ENCODE measurements at regions not wholly inside any gene's neighbourhood (a gene's known extent, or its start where the extent isn't known, plus 50 kb on each side); places are given as distances from the start of the nearest gene placed in this dataset.

DNA sequence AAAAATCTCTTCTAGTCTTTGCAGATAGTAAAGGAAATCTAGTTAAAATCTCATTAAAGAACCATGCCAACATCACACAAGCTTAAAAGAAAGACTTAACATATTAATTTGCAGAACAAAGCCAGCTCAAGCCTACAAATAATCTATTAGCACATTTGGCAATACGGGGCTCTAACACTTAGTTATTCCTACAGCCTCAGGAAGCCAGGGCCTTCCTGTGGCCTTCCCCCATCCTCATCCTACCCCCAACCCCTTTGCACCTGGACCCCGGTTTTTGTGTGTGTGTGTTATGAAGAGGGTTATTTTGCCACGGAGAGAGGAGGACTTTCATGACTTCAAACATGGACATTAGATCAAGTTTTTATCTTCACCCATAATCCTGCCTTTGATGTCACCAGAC, 64.6 kb downstream of the FOXB2 start:
- TF ChIP-seq CTCF (IDR thresholded peaks at IDR 0.05; ENCODE audit: insufficient read depth, low read length, missing control alignments): no peak
- CTCF ChIA-PET: no interaction called here
- POLR2A ChIA-PET: no interaction called here
- DNase-seq (ENCODE audit: low read depth, low spot score): no peak
- H3K4me3 ChIP-seq (ENCODE audit: low read depth, low read length): no peak overlapping the region

DNA sequence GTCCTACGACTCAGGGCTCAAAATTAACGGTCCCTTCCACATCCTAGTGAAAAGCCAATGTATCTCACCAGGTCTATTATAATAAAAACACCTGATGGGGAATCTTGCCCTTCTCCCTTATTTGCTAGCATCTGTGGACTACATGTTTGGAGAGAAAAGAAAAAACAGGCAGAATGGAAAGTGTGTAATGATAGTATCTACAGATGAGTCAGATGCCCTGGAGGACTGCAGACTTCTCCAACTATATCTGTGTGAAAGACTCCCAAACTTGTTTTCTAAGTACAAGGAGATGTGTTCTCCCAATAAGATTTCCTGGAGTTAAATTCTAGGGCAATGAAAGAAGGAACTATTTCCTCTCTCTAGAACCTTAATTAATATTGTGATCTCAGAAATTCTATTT, 66.0 kb downstream of the FOXB2 start:
- CTCF ChIA-PET: no interaction called here
- DNase-seq (ENCODE audit: low read depth, low spot score): no peak
- TF ChIP-seq CTCF (IDR thresholded peaks at IDR 0.05; ENCODE audit: insufficient read depth, low read length, missing control alignments): no peak
- no peak overlapping the region for H3K4me3 ChIP-seq (ENCODE audit: low read depth, low read length)
- POLR2A ChIA-PET: no interaction called here

- no peak for TF ChIP-seq CTCF (IDR thresholded peaks at IDR 0.05; ENCODE audit: insufficient read depth, low read length, missing control alignments)
- ChIA-PET CTCF (no interaction called here), POLR2A (no interaction called here)
- H3K4me3 ChIP-seq (ENCODE audit: low read depth, low read length): no peak overlapping the region
- no peak for DNase-seq (ENCODE audit: low read depth, low spot score)
These were observed 68.1 kb downstream of the FOXB2 start for GRCh38 chr9:77087506-77087905.

- ChIA-PET CTCF (no interaction called here), POLR2A (no interaction called here)
- H3K4me3 ChIP-seq (ENCODE audit: low read depth, low read length): no peak overlapping the region
- TF ChIP-seq CTCF (IDR thresholded peaks at IDR 0.05; ENCODE audit: insufficient read depth, low read length, missing control alignments): no peak
- peak; percentile 4 for DNase-seq (ENCODE audit: low read depth, low spot score)
These were observed 73.1 kb downstream of the FOXB2 start for GRCh38 chr9:77092536-77092935.

DNA sequence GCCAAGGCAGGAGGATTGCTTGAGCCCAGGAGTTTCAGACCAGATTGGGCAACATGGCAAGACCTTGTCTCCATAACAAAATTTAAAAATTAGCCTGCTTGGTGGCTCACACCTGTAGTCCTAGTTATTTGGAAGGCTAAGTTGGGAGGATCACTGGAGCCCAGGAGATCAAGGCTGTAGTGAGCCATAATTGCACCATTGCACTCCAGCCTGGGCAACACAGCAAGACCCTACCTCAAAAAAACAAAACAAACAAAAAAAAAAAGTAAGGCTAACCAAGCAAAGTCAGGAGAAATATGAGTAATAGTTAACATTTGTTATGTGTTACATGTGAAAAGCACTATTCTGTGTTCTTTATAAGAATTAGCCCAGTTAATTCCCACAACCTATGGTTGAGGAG, 74.7 kb downstream of the FOXB2 start:
- no peak for TF ChIP-seq CTCF (IDR thresholded peaks at IDR 0.05; ENCODE audit: insufficient read depth, low read length, missing control alignments)
- H3K4me3 ChIP-seq (ENCODE audit: low read depth, low read length): no peak overlapping the region
- ChIA-PET POLR2A (no interaction called here), CTCF (interaction anchor here (0.7 kb wide), 1 partner anchor 107 kb away, joined by 3 read pairs; no protein-coding TSS in a partner anchor)
- no peak for DNase-seq (ENCODE audit: low read depth, low spot score)

DNA sequence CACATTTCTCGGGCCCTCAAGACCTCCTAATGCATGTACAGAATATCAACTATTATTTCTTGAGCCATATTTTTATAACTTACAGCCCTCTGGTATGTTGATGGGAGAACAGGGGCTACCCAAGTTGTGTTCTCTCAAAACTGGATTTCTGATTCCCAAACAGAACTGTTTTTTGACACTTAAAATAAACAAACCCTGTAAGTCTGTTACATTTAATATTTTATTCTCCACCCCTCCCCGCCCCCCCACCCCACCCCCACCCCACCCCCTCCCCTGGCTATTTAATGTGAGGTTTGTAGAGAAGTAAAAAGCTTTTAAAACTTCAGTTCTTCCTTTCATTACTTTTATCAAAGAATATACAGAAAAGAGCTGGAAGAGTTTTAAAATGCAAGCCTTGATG, 77.9 kb downstream of the FOXB2 start:
- ChIA-PET CTCF (no interaction called here), POLR2A (no interaction called here)
- H3K4me3 ChIP-seq (ENCODE audit: low read depth, low read length): no peak overlapping the region
- DNase-seq (ENCODE audit: low read depth, low spot score): no peak
- TF ChIP-seq CTCF (IDR thresholded peaks at IDR 0.05; ENCODE audit: insufficient read depth, low read length, missing control alignments): no peak

Data from AG04449 (cell line).